ENCODE measurements at regions not wholly inside any gene's neighbourhood (a gene's known extent, or its start where the extent isn't known, plus 50 kb on each side); places are given as distances from the start of the nearest gene placed in this dataset.
"Not testable (repeated sequence)": the region's sequence is repeated elsewhere in the genome, so short reads cannot be mapped to it uniquely, and the experiment has no call there.

DNA sequence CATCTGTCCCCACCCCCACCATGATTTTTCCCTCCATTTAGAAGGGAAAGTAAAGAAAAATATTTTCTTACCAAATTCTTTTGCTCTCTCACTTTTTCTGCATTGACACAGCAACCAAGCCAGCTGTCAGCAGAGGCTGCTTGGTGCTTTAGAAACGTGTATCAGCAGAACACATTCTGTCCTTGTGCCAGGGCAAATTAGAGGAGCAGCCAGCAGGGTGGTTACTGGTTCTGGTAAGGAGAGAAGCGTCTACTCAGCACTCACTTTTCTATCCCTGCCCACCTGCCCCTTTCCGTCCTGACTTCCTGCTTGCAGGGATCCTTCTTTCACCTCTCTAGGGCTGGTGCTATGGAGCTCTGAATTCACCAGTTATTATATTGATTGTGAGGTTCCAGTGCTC lies 327.5 kb upstream of the PDE3A start:
- no peak for DNase-seq (ENCODE audit: low spot score)

DNA sequence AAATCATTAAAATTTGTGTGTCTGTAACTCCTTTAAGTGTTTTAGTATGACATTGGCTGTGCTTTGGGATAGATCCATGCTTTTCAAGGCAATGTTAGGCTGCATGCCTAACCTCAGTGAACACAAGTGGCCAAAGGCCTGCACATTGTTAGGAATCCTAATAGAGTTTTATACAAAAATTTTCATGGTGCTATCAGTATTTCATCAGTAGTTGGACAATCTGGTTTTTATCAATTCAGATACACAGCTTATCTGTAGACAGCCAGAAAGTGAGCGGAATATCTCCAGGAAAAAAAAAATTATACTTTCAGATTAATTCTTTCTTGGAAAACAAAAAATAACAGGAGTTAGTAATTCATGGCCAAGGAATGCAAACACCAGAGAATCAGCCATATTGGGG lies 324.0 kb upstream of the PDE3A start:
- no peak for DNase-seq (ENCODE audit: low spot score)

DNA sequence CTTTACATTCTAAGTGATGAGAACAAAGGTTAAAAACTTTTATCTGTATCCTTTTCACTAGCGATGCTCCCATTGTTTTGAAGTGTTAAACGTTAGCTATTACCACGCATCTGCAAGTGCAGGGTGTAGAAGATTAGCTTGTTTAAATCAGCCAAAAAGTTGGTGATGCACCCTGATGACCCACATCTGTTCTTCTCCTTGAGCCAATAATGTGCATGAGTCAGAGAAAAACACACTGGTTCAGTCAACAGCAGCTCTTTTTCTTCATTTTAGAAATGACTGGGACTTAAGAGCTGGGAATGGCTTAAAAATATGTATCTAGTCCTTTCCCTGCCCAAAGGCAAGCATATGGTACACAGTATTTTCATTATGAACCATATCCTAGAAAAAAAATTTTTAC lies 323.5 kb upstream of the PDE3A start:
- no peak for DNase-seq (ENCODE audit: low spot score)

DNA sequence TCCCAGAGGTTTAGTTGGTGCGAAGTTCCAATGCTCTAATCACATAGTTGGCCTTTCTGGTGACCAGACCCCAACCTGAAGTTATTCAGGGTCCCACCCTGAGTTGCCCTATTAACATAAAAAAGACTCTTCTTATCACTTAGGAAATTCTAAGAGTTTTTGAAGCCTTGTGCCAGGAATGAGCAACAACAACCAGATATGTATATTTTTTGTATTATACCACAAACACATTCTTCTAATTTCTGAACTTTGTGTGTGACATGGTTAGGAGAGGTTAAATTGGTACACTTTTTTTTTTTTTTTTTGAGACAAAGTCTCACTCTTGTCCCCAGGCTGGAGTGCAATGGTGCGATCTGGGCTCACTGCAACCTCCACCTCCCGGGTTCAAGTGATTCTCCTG lies 320.4 kb upstream of the PDE3A start:
- no peak for DNase-seq (ENCODE audit: low spot score)

DNA sequence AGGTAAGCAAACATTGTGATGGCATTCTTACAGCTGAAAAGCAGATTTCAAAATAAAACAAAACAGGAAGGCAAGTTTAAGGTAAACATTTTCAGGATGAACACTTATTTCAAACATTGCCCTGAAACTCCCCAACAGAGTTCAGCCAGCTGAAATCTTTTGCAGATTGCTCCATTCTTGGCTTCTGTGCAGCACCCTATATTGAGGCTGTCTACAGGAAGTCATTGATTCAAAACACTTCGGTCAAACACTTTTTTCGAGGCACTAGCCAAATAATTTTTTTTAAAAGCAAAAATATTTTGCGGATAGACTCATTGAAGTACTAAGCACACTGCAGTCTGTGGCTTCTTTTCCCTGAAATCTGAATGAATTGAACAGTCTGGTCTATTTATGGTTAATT lies 318.1 kb upstream of the PDE3A start:
- DNase-seq (ENCODE audit: low spot score) = no peak

DNA sequence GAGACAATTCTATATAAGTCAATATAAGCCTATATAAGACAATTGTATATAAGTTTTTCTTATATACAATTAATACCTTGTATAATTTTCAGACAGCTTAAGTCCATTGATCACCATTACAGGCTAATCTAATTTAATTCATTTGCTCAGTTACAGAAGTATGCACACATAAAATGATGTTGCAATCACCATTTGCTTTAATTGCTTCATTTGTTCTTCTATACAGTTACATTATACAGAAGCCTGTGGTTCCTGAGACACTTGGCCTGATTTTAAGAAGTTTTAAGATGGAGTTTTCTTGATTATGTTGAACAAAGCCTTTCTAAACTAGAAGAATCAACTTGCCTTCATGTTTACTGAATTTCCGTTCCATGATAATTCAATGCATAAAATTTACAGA lies 314.6 kb upstream of the PDE3A start:
- no peak for DNase-seq (ENCODE audit: low spot score)

DNA sequence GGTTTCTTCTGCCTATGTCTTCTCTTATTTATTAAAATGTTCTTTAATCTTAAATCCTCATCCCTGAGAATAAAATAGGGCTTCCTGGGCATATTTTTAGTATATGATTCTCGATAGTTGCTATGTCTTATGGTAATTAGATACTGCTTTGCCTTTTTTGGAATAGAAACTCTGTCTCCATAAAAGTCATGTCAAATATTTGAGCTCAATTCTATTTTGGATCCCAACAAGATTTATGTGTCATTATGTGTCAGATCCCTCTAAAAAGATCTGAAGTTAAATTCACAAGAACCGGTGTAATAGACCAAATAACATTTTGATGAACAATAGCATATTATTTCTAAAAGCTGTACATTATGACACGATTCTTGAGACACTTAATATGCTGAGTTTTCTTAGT lies 312.5 kb upstream of the PDE3A start:
- no peak for DNase-seq (ENCODE audit: low spot score)

DNA sequence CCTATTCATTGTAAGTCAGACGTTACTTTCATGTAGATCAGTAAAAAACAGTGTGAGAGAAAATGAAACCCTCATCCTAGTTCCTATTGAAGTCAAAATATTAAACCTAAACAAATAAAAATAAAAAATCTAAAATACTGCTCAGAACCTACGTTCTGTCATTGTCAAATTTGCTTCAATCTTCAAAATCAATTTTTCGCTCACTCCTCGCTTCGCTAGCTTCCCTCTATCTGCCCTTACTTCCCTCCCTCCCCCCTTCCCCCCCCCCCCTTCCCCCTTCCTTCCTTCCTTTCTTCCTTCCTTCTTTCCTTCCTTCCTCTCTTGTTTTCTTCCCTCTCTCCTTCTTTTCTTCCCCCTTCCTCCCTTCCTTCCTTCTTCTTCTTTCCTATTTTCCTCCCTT lies 310.9 kb upstream of the PDE3A start:
- DNase-seq (ENCODE audit: low spot score) = no peak

DNA sequence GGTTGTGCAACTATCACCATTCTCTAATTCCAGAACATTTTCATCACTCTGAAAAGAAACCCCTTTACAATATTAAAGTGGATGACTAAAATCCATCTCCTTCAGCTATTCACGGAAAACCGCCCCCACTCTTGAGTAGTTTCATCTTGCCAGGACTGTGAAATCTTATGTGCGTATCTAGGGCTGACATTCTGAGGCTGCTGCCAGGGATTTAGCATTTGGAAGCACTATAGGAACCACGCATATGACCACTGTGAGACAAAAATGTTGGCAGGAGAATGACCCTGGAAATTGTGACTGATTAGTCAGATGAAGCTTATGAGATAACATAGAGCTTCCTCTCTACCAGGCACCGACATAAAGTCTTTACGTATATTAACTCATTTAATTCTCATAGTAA lies 305.2 kb upstream of the PDE3A start:
- no peak for DNase-seq (ENCODE audit: low spot score)

DNA sequence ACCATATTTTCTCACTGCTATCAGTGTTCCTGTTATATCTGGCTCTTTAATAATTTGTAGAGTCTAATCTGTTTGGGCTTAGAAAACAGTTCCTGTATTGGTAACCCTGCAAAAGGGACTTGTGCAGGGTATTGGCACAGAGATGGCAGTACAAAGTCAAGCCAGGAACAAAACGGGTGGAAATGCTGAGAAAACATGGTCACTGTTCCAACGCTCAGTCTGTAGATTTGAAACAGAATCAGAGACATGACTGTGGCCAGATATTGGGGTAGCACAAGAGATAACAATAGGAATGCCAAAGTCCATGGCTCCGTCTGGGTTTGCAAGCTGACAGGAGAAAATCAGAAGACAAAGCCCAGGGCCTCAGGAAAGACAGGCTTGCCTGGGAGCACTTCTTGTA lies 290.7 kb upstream of the PDE3A start:
- no peak for DNase-seq (ENCODE audit: low spot score)

DNA sequence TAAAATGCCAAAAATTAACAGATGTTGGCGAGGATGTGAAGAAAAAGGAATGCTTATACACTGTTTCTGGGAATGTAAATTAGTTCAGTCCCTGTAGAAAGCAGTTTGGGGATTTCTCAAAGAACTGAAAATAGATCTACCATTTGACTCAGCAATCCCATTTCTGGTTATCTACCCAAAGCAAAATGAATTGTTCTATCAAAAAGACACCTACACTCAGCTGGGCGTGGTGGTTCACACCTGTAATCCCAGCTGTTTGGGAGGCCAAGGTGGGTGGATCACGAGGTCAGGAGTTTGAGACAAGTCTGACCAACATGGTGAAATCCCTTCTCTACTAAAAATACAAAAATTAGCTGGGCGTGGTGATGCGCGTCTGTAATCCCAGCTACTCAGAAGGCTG lies 279.3 kb upstream of the PDE3A start:
- DNase-seq (ENCODE audit: low spot score) = no peak

DNA sequence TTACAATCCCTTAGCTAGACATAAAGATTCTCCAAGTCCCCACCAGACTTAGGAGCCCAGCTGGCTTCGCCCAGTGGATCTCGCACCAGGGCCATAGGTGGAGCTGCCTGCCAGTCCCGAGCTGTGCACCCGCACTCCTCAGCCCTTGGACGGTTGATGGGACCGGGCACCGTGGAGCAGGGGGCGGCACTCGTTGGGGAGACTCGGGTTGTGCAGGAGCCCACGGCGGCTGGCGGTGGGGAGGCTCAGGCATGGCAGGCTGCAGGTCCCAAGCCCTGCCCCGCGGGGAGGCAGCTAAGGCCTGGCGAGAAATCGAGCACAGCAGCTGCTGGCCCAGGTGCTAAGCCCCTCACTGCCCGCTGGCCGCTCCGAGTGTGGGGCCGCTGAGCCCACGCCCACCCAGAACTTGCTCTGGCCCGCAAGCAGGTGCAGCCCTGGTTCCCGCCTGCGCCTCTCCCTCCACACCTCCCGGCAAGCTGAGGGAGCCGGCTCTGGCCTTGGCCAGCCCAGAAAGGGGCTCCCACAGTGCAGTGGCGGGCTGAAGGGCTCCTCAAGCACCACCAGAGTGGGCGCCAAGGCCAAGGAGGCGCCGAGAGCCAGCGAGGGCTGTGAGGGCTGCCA lies 275.0 kb upstream of the PDE3A start:
- DNase-seq (ENCODE audit: low spot score) = not testable (repeated sequence)

DNA sequence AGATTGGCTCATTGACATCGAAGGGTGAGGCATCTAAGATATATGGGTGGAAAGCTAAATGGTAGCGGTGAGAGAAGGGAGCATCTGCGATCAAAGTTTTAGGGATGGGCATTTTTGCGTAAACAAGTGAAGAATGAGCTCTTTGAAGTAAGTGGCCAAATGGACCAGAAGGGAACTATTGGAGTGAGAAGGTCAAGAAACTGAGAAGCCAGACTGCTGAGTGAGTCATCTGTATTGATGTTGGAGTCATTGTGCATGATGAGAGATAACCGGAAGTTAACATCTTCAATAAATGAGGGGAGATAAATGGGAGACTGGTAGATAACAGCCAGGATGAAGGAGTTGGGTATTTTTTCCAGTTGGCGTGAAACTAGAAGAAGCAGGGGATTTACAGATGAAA lies 271.9 kb upstream of the PDE3A start:
- no peak for DNase-seq (ENCODE audit: low spot score)

DNA sequence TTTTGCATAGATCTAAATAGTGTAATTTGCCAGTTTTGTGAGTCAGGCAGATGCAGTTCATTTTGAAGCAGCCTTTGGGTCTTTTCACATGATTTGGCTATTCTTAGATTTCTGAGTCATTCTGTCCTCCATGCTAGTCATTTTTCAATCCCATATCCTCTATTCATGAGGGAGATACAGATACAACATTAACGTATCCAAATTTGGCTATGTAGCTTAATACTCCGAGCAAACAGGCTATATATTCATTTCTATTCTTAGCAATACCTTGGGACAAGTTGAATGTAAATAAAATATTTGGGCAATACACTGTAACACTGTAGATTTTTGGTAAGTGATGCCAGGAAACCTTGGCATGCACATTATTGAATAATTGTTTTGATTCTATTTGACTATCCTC lies 270.7 kb upstream of the PDE3A start:
- DNase-seq (ENCODE audit: low spot score) = no peak

DNA sequence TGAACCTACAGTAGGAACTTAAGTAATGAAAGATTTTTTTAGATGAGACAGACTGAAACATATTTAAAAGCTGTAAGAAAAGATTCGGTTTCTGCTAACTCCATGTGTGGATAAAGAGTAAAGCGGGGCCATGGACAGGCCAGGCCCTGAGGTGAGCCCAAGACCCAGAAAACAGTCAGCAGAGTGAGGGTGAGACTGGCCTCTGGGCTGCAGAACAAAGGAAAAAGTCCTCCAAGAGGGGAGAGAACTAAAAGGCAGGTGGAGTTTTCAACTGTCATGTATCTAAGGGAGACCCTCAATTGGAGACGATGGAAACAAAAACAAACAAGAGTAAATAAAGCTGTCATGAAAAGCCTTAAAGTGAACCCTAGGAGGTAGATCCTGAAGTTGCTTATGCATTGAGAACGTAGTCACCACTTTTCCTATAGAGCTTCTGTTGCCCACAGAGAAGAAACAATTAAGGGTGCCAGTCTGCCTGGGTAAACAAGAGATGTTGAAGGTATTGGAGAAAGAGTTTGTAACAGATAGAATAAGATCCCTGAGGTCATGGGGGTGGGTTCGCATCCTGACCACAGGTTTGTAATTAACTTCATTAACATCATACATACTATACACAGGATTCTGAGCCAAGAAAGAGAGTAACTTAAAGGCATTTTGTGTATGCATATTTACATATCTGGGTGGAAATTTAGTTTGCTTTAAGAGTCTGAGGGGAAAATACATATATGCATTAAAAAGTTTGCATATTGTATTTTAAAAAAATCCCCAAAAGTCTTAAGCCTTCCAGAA lies 268.7 kb upstream of the PDE3A start:
- no peak for DNase-seq (ENCODE audit: low spot score)

DNA sequence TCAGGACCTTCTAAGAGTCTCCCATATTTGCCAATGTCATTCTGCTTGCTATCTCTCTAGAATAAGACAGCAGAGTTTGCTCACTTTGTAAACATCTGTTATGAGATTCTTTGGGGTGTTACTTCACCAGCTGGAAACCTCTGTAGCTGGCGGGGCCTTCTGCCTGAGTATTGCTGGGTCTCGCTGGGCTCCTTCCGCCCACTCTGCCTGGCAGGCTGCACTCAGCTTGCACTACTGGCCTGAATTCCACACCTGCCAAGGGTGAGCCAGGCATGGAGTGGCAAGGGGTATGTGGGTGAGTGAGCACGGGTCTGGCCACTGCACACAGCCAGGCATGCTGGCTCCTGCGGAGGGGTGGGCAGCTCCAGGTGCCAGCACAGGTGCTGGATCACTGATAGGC lies 267.3 kb upstream of the PDE3A start:
- DNase-seq (ENCODE audit: low spot score) = no peak

DNA sequence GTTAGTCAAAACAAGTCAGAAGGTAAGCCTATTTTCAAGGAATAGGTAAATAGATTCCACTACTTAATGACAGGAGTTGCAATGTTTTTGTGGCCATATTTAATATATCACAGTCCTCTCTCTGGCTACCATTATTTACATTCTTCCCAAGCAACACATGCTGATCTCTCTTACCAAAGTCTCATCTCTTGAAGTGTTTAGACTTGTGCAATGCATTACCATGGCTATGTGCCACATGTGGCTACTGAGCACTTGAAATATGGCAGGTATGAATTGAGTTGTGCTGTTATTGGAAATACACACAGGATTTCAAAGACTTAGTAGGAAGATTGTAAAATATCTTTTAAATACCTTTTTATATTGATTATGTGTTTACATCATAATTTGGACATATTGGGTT lies 262.4 kb upstream of the PDE3A start:
- no peak for DNase-seq (ENCODE audit: low spot score)

DNA sequence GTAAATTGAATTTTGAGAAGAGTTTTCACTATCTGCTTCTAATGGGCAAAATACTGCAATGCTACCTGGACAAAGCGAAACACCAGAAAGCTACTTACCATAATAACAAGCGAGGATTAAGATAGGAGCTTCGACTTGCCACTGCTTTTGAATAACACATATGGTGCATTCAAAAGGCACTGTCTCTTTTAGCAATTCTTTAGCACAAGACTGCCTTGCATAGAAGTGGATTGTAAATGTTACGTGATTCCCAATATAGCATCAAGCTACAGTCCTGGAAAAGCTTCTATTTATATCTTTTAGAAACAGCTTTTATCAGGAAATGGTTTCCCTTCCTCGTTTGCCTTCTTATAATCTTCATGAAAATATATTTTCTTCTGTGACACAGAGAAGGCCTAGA lies 258.7 kb upstream of the PDE3A start:
- no peak for DNase-seq (ENCODE audit: low spot score)

DNA sequence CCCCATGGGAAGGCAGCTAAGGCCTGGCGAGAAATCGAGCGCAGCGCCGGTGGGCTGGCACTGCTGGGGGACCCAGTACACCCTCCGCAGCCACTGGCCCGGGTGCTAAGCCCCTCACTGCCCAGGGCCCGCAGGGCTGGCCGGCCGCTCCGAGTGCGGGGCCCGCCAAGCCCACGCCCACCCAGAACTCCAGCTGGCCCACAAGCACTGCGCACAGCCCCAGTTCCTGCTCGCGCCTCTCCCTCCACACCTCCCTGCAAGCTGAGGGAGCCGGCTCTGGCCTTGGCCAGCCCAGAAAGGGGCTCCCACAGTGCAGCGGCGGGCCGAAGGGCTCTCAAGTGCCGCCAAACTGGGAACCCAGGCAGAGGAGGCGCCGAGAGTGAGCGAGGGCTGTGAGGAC lies 253.0 kb upstream of the PDE3A start:
- DNase-seq (ENCODE audit: low spot score) = not testable (repeated sequence)

DNA sequence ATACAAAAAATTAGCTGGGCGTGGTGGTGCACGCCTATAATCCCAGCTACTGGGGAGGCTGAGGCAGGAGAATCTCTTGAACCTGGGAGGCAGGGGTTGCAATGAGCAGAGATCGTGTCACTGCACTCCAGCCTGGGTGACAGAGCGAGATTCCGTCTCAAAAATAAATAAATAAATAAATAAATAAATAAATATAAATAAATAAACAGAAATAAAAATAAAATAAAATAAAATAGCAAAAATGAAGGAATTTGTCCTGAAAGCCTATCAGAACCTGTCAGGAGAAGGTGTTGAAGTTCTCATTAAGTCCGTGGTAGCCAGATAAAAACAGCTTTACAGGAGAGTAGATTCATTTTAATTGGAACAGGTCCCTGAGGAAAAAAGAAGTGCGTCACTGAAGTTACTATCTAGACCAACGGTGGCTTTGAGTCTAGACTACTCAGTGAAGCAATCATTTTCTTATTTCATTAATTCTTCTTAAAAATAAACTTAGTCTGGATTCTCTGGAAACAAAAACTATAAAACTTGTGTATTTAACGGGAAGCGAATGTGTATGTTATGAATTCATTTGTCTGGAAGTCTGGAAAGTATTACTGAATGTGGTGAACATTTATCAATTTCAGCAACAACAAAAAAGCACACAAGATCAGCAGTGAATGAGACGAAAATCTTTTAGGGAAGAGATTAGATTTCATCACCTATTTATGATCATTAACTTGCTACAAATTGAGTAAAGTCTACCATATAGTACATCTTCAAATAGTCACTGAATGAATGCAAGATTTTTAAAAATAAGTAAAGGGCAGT lies 248.5 kb upstream of the PDE3A start:
- no peak for DNase-seq (ENCODE audit: low spot score)

DNA sequence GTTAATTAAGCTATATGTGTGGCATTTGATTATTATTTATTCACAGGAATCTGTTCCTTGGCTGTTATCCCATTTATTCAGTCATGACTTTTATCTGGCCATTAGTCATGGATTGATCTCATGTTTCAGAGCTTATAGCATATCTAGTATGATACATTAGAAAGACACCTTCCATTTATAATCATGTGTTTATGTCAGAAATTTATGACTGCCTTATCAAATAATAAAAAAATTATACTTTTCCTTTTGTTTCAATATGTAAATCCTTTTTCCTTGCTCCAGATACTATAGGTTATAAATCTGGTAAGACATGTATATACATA lies 248.0 kb upstream of the PDE3A start:
- no peak for DNase-seq (ENCODE audit: low spot score)

DNA sequence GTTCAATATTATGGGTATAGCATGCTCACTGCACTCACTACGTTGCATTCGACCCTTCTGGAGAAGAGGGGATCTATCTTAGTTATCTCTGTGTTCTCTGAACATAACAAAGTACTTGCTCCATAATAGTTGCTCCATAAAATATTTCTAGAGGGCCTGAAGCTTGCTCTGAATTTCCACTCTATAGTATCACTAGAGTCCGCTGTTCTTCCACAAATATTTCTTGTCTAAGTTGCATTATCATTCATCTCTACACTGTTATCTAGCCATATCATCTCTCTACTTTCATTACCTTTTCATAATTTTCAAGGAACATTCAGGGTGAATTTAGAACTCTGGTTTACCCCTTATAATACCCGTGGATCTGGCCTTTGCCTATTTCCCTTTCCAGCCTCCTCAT lies 246.1 kb upstream of the PDE3A start:
- no peak for DNase-seq (ENCODE audit: low spot score)

DNA sequence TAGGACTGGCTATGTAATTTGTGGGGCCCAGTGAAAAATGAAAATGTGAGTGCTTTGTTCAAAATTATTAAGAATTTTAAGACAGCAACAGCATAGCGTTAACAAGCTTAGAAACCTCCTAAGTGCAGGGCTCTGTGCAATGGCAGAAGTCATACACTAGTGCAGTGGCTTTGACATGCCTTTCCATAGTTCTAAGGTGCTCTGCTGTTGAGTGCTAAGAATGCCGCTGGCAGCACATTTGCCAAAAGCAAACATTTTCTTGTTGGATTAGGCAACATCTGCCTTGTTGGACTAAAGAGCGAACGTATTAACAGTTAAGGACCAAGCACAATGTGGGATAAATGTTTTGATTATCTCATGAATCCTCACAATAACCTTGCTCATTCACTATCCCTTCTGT lies 244.9 kb upstream of the PDE3A start:
- no peak for DNase-seq (ENCODE audit: low spot score)
